GM18873 (cell line): ENCODE measurements at regions not wholly inside any gene's neighbourhood (a gene's known extent, or its start where the extent isn't known, plus 50 kb on each side); places are given as distances from the start of the nearest gene placed in this dataset.
A peak's percentile ranks its signal among the peaks of the same experiment; 100 is the strongest.

Experiments used
- ATAC-seq: cut with Tn5 transposase; IDR thresholded peaks from one replicate; pipeline ENCODE4 v1.9.1; 2021; ENCODE audit warnings: mild to moderate bottlenecking, moderate library complexity, moderate number of reproducible peaks; ENCODE audit not compliant: unreplicated experiment, low FRiP score

DNA sequence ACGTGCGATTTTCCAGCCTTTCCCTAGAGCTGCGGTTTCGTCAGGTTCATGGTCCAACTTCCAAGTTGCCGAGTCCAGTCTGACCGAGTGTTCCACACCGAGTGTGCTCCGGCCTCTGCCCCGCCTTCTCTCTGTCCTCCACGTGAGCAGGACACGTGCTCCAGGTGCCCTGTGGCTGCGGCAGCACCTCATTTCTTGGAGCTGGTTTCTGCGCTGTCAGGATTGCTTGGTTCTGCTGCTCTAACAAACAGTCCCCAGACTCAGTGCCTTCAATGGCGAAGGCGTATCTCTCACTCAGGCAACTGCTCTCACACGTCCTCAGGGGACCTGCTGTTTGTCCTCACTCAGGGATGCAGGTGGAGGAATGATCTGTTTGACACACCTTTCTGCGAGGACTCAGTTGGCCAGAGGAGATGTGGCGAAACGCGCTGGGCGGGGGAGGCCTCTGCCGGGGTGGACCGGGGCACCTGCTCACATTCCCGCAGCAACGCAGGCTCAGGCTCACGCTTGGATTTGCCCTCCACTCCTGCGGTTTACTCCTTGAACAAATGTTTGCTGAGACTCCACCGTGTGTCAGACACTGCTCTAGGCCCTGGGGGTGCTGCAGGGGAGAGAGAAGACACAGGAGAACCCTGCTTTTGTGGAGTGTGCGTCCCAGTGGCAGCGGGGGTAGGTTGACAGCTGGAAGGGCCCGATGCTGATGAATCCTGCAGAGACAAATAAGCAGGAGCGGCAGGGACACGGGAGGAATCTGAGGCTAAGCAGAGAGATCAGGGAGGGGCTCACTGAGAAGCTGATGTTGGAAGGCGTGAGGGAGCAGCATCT lies 63.4 kb upstream of the FBRSL1 start:
- no peak for ATAC-seq

GRCh38 chr12:132424811-132425210 lies 65.1 kb upstream of the FBRSL1 start:
- no peak for ATAC-seq

DNA sequence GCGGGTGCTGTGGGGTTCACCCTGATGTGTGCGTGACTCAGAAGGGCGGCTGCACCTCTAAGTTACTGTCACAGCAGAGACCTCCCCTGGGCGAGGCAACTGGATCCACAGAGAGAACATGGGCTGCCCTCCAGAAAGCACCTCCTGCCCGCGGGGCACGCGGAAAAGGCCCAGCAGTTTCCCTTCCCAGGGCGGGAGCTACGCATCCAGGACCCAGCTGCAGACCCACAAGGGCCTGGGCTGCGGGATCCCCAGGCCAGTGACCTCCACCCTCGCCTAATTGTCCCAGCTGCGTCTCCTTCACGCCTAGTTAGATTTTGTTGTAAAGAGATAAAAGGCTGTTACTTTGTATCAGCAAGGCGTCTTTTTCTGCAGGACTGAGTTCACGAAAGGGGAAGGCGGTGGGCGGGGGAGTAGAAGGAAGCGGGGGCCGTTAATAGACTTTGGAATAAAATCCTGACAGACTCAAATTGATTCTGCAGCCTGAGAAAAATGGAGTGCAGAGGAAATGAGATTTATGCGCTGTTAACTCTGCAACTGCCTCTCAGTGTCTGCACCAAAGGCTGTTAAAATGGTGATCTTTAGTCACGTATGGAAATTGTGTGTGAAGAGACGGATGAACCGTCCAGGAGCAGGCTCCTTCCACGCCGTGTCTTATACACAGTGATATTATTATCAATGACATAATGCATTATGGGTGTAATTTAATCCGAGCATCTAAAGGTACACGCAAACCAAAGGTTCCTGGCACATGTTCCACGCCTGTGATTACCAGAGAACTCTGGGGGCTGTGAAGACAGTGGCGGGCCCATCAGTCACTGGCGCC lies 65.9 kb upstream of the FBRSL1 start:
- no peak for ATAC-seq

GRCh38 chr12:132423251-132423819 lies 66.6 kb upstream of the FBRSL1 start:
- ATAC-seq = no peak

GRCh38 chr12:132422381-132423043 lies 67.4 kb upstream of the FBRSL1 start:
- ATAC-seq = no peak

DNA sequence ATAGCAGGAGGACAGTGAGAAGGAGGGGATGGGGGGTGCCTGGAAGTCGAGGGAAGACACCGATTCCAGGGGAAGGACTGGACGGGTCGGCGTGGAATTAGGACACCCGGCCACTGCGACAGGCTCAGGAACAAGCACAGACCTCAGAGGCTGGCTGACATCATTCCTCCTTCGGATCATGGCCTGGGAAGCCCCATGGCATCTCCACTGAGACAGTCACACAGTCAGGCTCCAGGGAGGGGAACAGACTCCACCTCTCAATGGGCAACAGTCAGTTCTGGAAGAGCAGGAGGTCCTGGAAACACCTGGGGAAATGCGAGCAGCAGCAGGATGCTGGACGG lies 67.9 kb upstream of the FBRSL1 start:
- no peak for ATAC-seq

DNA sequence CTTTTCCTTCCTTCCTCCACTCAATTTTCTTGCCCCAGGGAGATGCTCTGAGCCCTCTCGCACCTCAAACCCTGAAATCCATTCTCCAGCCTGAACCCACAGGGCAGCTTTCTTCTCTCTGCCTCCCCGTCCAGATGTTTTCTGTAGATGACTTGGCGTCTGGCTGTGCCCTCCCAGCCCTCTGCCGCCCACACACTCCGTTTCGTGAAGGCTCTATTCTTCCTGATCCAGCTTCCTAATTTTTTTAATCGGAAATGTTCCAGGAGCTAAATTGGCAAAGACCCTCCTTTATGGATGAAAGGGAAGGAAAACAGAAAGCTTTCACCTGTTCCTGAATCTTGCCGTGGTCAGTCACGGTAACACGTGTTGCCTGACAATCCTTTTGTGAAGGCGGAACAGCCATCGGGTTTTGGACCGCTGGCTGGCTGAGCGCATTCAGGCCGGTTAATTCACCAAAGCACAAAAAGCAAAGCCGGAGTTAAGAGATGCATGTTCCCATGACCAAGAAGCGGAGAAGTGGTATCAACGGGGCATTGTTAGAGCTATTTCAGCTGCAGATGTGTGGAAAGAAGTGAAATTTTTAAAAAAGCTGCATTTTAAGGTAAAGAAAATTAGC lies 70.2 kb upstream of the FBRSL1 start:
- no peak for ATAC-seq

- no peak for ATAC-seq
These were observed 71.5 kb upstream of the FBRSL1 start for GRCh38 chr12:132418393-132418925.

- no peak for ATAC-seq
These were observed 72.2 kb upstream of the FBRSL1 start for GRCh38 chr12:132417741-132418140.

DNA sequence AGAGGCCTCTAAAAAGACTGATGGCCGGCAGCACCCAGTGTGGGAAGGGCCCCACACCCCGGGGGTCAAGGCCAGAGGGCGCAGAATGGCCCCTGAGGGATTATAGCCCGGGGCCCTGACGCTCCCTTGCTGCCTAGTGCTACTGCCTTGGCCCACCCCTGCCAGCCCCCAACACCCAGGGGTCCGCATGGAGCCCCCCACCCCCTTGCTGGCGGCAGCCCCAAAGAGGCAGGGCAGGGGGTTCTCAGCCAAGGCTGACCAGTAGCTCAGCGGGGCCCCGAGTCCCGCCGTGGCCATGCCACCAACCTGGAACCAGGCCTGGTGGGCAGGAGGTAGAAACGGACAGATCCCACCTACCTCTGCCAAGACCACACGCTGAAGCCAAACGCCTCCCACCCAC lies 73.1 kb upstream of the FBRSL1 start:
- no peak for ATAC-seq

GRCh38 chr12:132416121-132416673 lies 73.8 kb upstream of the FBRSL1 start:
- no peak for ATAC-seq

DNA sequence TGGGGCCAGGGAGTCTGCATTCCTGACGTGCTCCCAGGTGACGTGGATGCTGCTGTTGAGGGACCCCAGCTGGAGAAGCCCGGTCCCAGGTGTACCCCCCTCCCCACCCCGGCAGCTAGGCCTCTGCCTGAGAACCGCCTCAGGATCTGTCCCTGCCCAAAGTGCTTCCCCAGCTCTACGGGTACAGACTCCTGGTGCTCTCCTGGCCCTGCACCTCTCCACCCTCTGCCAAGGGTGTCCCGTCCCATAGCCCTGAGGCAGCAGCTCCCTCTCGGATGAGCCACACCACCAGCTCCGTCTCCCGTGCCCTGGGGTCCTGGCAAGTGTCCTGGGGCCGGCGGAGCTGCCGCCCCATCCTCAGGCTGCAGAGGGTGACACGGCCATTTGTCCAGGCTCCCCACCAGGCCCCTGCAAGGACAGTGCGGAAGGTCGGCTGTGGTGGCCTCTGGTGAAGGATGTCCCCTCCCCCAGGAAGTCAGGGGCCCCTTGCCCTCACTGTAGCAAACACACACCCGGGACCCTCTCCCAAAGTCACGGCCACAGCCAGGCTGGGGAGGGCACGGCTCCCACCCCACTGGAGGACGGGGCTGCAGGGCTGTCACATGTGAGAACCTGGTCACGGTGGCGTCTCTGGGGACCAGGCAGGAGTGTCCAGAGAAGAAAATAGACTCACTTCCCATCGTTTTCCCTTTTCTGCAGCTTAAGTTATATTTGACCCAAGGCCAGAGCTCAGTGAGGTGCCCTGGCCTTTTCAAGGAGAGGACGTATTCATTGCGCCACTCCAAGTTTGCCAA lies 74.4 kb upstream of the FBRSL1 start:
- ATAC-seq = no peak

- peak; percentile 58 for ATAC-seq
These were observed 75.2 kb upstream of the FBRSL1 start for GRCh38 chr12:132414634-132415326.

DNA sequence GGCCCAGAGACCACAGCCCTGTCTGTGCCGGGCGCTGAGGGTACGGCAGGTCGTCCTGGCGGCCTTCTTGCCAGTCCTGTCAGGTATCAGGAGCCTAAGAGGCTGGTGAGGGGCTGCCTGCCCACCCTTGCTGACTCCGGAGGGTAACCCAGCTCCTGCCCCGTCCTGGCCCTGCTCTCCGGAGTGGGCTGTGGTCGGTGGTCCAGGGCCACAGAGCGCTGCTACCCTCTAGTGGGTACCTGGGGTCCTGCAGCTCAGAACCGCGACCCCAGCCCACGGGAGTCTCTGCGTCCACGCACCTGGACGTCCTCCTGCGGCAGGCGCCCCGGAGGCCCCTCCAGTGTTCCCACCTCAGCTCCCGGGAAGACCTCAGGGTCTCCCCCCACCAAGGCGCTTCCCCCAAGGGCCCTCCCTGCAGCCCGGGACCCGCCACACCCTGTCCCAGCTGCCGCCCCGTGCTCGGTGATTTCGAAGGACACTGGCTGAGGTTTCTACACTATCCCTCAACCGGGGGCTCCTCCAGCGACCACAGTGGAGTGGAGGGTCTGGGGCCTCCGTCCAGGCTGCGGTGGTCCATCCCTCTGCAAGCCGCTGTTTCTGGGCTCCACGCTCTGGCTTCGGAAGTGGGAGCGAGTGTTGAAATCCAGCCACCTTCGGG lies 75.9 kb upstream of the FBRSL1 start:
- ATAC-seq = no peak

DNA sequence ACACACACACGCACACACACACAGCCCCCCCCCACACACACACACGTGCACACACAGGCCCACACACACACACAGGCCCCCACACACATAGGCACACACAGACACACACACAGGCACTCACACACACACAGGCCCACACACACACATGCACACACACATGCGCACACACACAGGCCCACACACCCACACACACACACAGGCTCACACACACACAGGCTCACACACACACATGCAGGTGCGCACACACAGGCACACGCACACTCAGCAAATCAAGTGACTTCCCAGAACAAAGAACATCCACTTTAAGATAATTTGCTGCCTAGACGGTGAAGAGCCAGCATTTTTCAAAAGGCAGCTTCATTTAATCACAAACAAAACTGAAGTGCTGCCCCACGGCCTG lies 78.5 kb upstream of the FBRSL1 start:
- no peak for ATAC-seq

DNA sequence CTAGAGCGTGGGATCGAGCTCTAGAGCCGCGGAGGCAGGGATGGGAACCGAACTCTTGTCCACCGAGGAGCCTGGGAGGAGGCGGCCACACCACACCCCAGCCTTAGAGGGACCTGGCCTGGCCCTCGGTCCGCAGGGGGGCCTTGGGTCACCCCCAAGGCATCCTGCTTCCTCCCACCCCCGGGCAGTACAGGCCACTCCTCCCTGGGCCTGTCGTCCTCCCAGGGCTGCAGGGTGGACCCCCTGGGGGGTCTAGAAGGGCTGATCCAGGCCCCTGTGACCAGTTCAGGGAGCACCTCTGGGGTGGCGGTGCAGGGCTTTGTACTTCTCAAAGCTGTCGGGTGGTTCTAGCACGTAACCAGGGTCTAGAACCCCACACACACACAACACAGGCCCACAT lies 79.1 kb upstream of the FBRSL1 start:
- ATAC-seq = no peak

DNA sequence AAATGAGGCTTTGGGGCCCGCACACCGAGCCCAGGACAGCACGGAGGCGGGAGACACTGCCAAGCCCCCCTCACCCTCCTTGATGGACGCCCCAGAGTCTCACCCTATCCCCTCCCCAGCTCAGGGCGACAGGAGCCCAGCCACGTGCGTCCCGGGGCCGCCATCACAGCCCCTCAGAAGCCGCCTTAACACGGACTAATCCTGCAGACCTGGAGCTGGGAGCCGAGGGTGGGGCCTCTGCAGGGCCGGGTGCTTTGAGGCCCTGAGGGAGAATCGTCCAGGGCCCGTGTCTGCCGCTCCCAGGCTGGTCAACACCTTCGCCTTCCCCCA lies 79.7 kb upstream of the FBRSL1 start:
- ATAC-seq = no peak
